HUES64 (cell line): ENCODE measurements at regions not wholly inside any gene's neighbourhood (a gene's known extent, or its start where the extent isn't known, plus 50 kb on each side); places are given as distances from the start of the nearest gene placed in this dataset.

ENCODE experiments used
- H3K27ac ChIP-seq: 2 replicates; pipeline ENCODE4 v1.7.0; 2013; ENCODE audit warnings: low read depth, low read length, inconsistent platforms
- H3K27me3 ChIP-seq: 2 replicates; pipeline ENCODE4 v1.6.1; 2013; ENCODE audit warnings: mild to moderate bottlenecking, low read length; ENCODE audit not compliant: insufficient read depth
- H3K36me3 ChIP-seq: 2 replicates; pipeline ENCODE4 v1.6.1; 2013; ENCODE audit warnings: mild to moderate bottlenecking, low read length; ENCODE audit not compliant: insufficient read depth
- H3K4me1 ChIP-seq: 2 replicates; pipeline ENCODE4 v1.6.1; 2013; ENCODE audit warnings: mild to moderate bottlenecking, low read length, moderate library complexity; ENCODE audit not compliant: insufficient read depth
- H3K4me3 ChIP-seq: 2 replicates; pipeline ENCODE4 v1.5.1; 2013; ENCODE audit warnings: mild to moderate bottlenecking, low read length, moderate library complexity
- H3K9ac ChIP-seq: 2 replicates; pipeline ENCODE4 v1.6.1; 2013; ENCODE audit warnings: mild to moderate bottlenecking, low read depth, low read length
- H3K9me3 ChIP-seq: 2 replicates; pipeline ENCODE4 v1.6.1; 2013; ENCODE audit warnings: low read depth, low read length; ENCODE audit not compliant: insufficient read depth
- WGBS: fragments of 150-250, 120-280 bp; methylation state at CpG from one replicate; pipeline ENCODE4 v1.1.7; 2013; ENCODE audit warnings: missing lambda C conversion rate; 5-methylcytosine and 5-hydroxymethylcytosine counted together

- Histone ChIP-seq H3K9me3 (no peaks in the 10 kb centered on the region), H3K4me3 (no peak overlapping the region), H3K9ac (no peak overlapping the region), H3K27ac (no peak overlapping the region), H3K36me3 (no peaks in the 10 kb centered on the region), H3K27me3 (no peaks in the 10 kb centered on the region), H3K4me1 (peaks cover 11% of the 10 kb centered on the region)
- 100% methylated on average over 2 of the region's 2 CpGs for WGBS
These were observed 269.5 kb downstream of the HS3ST3A1 start for GRCh38 chr17:13332207-13332606.

- Histone ChIP-seq H3K27ac (no peak overlapping the region), H3K4me1 (no peaks in the 10 kb centered on the region), H3K27me3 (no peaks in the 10 kb centered on the region), H3K4me3 (no peak overlapping the region), H3K9me3 (no peaks in the 10 kb centered on the region), H3K9ac (no peak overlapping the region), H3K36me3 (no peaks in the 10 kb centered on the region)
- WGBS: 93% methylated on average over 3 of the region's 3 CpGs
These were observed 272.3 kb downstream of the HS3ST3A1 start for GRCh38 chr17:13329421-13329820.

DNA sequence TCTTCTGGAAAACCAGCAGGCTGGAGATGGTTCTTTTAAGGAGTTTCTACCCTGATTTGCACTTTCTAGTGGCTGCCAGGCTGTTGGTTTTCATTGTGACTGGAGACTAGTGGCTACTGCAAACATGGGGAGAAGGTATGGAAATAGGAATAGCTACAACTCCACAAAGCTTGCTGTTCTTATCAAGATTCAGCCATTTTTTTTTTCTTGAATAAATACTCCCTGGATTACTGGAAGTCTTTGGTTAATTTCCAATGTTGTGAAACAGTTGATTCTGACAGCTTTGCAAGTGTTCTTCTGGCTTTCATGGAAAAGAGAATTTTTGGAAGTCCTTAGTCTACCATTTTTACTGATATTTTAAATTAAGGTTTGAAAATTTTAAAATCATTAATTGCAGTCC lies 277.7 kb downstream of the HS3ST3A1 start:
- H3K4me1 ChIP-seq: no peaks in the 10 kb centered on the region
- no peak overlapping the region for H3K9ac ChIP-seq
- H3K27ac ChIP-seq: no peak overlapping the region
- H3K4me3 ChIP-seq: no peak overlapping the region
- H3K27me3 ChIP-seq: no peaks in the 10 kb centered on the region
- no peaks in the 10 kb centered on the region for H3K9me3 ChIP-seq
- no peaks in the 10 kb centered on the region for H3K36me3 ChIP-seq

DNA sequence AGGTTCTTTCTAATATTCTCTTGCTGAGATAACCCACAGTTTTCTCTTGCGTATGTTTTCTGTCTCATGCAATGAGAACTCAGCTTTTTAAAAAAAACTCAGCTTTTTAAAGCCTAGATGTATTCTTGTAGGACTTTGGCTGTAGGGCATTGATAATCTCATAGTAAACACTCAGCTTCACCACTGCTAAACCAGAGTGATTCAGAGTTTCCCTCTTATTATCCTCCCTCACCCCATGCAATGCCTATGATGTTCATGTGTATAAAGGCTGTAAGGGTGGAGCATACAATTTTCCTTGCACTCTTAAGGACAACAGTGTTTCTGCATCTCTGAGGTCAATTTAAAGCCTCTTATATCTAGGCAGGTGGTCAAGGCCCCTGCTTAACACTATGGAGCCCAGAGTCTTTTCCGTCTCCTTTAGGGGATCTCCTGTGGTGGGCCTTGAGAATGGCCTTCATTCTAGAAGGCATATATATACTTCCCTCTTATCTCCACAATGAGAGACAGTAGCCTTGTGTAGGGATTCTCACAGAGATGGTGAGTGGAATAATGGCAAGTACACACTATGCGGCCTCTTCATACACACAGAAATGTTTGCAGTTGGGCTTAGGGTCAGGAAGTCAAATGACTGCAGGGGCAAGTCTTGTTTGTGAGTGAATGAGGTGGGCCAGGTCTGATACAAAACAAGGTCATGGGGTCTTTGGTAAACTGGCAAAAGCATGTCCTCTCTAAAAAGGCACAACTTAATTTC lies 279.6 kb downstream of the HS3ST3A1 start:
- Histone ChIP-seq H3K27ac (no peak overlapping the region), H3K27me3 (no peaks in the 10 kb centered on the region), H3K4me1 (no peaks in the 10 kb centered on the region), H3K9ac (no peak overlapping the region), H3K9me3 (no peaks in the 10 kb centered on the region), H3K4me3 (no peak overlapping the region), H3K36me3 (no peaks in the 10 kb centered on the region)
- 95% methylated on average over 3 of the region's 3 CpGs for WGBS

- Histone ChIP-seq H3K36me3 (no peaks in the 10 kb centered on the region), H3K4me3 (no peak overlapping the region), H3K9me3 (no peaks in the 10 kb centered on the region), H3K27ac (no peak overlapping the region), H3K4me1 (no peaks in the 10 kb centered on the region), H3K9ac (no peak overlapping the region), H3K27me3 (no peaks in the 10 kb centered on the region)
- WGBS: 93% methylated on average over 4 of the region's 5 CpGs
These were observed 281.5 kb downstream of the HS3ST3A1 start for GRCh38 chr17:13320046-13320785.

DNA sequence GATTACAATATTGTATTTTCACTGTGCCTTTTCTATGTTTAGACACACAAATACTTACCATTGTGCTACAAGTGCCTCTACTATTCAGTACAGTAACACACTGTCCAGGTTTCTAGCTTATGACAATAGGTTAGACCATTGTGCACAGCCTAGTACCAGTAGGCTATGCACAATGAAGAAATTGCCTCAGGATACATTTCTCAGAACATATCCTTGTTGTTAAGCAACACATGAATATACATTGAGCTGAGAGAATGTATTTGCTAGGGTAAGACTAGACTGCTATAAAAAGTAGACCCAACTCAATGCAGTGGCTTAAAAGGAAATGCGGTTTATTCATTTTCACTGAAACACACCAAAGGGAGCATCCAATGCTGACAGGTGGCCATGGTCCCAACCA lies 285.1 kb downstream of the HS3ST3A1 start:
- Histone ChIP-seq H3K4me3 (no peak overlapping the region), H3K9ac (no peak overlapping the region), H3K4me1 (peaks cover 11% of the 10 kb centered on the region), H3K9me3 (no peaks in the 10 kb centered on the region), H3K27ac (no peak overlapping the region), H3K36me3 (no peaks in the 10 kb centered on the region), H3K27me3 (no peaks in the 10 kb centered on the region)
- 93% methylated on average over 1 of the region's 1 CpG for WGBS

- WGBS: 93% methylated on average over 1 of the region's 1 CpG
- Histone ChIP-seq H3K4me1 (peaks cover 15% of the 10 kb centered on the region), H3K9ac (no peak overlapping the region), H3K9me3 (peaks cover 9% of the 10 kb centered on the region; the same call in 1 of the 2 replicates), H3K27me3 (no peaks in the 10 kb centered on the region), H3K36me3 (no peaks in the 10 kb centered on the region), H3K4me3 (no peak overlapping the region), H3K27ac (no peak overlapping the region)
These were observed 290.4 kb downstream of the HS3ST3A1 start for GRCh38 chr17:13311306-13311705.

GRCh38 chr17:13310858-13311257 lies 290.9 kb downstream of the HS3ST3A1 start:
- Histone ChIP-seq H3K4me1 (peaks cover 15% of the 10 kb centered on the region), H3K4me3 (no peak overlapping the region), H3K36me3 (no peaks in the 10 kb centered on the region), H3K27ac (no peak overlapping the region), H3K9me3 (peaks cover 9% of the 10 kb centered on the region; the same call in 1 of the 2 replicates), H3K9ac (no peak overlapping the region), H3K27me3 (no peaks in the 10 kb centered on the region)
- 53% methylated on average over 2 of the region's 2 CpGs for WGBS

DNA sequence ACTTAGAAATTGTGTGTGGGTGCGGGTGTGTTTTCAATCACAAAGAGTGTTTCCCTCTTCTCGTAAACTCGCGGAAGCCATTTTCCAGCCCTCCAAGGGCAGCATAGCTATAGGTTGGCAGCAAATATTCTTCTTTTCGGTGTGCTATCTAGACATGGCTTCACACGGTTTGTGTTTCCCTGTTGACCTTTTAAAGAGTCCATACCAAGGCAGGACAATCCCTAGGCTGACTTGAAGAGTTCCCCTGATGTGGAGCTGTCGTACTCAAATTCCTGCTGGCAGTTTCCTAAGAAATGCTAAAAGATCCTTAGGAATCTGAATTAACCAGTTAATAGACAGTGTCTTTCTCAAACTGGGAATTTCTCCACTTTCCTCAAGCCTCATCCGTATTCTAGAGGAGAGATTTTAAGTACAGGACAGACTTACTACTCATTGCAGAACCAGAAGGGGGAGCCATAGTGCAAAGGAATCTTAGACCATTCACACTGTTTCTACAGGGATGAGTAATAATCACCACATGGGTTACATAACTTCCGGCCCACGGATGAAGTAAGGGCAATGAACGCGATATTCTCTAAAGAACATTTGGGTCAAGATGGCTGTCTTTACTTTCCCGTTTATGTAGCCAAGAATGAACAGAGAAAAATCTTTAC lies 288.6 kb upstream of the ELAC2 start:
- Histone ChIP-seq H3K27me3 (no peaks in the 10 kb centered on the region), H3K4me3 (no peak overlapping the region), H3K9me3 (peaks cover 9% of the 10 kb centered on the region; the same call in 1 of the 2 replicates), H3K4me1 (peaks cover 1% of the 10 kb centered on the region; the same call in 1 of the 2 replicates), H3K9ac (no peak overlapping the region), H3K27ac (no peak overlapping the region), H3K36me3 (no peaks in the 10 kb centered on the region)
- 73% methylated on average over 12 of the region's 13 CpGs for WGBS

DNA sequence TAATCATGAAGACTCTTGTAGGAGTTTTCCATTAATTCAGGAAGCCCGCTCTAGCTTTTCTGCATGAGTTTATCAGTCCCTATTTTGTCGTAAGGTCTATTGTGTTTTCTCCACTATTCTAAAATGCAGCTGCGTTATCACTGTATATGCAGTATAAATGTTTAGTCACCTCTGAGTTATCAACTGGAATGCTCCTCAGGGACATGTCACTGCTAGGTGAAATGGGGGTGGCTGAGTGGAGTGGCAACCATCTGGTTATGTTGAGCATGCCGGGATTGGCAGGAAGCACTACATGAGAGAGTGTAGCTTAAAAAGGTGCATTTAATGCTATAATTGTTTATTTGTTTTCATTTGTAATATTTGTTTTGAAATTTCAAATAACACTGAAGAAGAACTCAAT lies 285.2 kb upstream of the ELAC2 start:
- Histone ChIP-seq H3K27me3 (no peaks in the 10 kb centered on the region), H3K9ac (no peak overlapping the region), H3K4me3 (no peak overlapping the region), H3K9me3 (no peaks in the 10 kb centered on the region), H3K27ac (no peak overlapping the region), H3K4me1 (no peaks in the 10 kb centered on the region; the same call in 1 of the 2 replicates), H3K36me3 (no peaks in the 10 kb centered on the region)
- WGBS: 83% methylated on average over 4 of the region's 4 CpGs

GRCh38 chr17:13302419-13302818 lies 284.6 kb upstream of the ELAC2 start:
- no peak overlapping the region for H3K27ac ChIP-seq
- H3K9me3 ChIP-seq: no peaks in the 10 kb centered on the region
- no peak overlapping the region for H3K9ac ChIP-seq
- H3K27me3 ChIP-seq: no peaks in the 10 kb centered on the region
- H3K4me1 ChIP-seq: no peaks in the 10 kb centered on the region; the same call in 1 of the 2 replicates
- no peaks in the 10 kb centered on the region for H3K36me3 ChIP-seq
- 97% methylated on average over 3 of the region's 3 CpGs for whole genome bisulfite sequencing
- no peak overlapping the region for H3K4me3 ChIP-seq
